NOMO-1 (cell line): ENCODE measurements at regions not wholly inside any gene's neighbourhood (a gene's known extent, or its start where the extent isn't known, plus 50 kb on each side); places are given as distances from the start of the nearest gene placed in this dataset.
A peak's percentile ranks its signal among the peaks of the same experiment; 100 is the strongest.
"Not testable (repeated sequence)": the region's sequence is repeated elsewhere in the genome, so short reads cannot be mapped to it uniquely, and the experiment has no call there.

Experiments used
- DNase-seq, 2 experiments: peaks; one replicate each; lab custom pipeline; 2025; ENCODE audit not compliant: unreplicated experiment in 2 of 2; lab: John Stamatoyannopoulos, UW

DNA sequence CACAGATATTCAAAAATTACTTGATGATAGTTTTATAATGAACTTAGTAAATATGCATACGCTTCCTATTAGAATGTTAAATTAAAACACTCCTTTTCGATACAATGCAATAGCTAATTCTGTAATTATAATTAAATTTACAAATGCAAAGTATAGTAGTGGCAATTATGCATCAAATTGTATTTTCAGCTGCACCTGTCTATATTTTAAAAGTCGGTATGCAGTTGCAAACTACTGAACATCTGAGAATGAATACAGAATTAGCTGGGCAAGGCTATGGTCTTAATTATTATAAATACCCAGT lies 110.4 kb upstream of the ARHGAP42 start:
- no peak for DNase-seq

DNA sequence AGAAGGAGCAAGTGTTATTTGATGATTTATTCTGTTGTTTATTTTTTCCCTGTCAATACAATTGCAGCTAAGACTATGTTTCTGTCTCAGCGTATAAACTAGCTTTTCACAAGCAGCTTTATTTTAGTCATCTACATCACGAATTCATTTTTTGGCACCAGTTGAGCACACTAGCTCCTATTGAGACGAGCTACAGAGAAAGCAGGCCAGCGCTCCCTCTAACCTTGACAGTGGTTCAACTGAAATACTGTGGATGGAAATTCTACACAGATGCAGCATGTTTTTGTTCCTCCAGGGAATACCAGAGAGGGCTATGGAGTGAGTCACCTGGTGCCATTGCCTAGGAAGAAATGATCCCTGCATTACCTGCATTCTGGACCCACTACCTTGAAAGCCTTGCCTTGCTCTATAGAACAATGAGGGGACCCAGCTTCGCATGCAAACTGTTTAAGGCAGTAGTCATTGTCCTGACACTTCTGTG lies 108.2 kb upstream of the ARHGAP42 start:
- DNase-seq = no peak

DNA sequence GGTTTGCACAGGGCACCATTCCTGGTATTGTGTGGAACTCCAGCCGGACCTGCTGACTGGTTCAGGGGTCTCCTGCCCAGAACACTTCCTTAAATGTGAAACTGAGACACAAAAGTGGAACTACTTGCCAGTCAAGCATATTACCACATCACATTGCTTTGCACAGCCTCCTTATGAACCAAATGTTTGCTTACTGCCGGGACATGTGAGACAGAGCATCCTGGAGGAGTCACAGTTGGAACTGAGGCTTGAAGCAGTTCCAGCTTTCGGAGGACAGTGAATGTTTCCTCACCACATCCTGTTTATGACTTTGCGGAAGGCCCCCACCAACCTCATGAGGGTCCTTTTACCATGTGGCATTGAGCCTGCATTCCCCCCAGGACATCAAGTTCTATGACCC lies 105.8 kb upstream of the ARHGAP42 start:
- DNase-seq = peak in 1 of 2 experiments; percentile 65

DNA sequence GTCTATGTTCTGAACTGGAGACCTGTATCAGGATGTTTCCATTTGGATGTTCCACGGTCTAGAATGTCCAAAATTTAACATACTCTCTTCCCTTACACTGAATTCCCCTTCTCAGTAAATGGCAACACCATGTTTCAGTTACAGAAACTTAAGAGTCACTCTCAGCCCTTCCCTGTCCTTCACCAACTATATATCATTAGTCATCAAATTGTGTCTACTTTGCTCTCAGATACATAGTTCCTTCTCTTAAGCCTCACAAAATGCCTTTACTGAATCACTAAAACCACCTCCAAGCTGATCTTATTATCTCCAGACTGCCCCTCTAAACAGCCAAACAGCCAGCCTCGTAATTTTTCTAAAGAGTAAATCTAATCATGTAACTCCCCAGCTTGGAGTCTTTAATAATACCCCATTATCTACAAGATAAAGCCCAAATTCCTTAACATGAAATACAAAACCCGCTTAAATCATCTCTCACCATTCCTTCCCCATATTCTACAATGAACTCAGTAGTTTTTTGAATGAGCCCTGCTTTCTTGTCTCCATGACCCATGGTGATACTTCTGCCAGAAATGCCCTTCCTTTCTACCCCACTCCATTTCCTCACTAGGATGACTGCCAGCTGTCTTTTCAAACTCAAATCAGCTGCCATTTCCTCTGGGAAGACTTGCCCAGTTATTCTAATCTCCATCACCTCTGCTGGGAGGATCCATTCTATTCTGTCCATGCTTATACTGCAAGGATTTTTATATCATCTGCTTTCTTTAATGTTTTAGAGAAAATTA lies 102.7 kb upstream of the ARHGAP42 start:
- DNase-seq = no peak

DNA sequence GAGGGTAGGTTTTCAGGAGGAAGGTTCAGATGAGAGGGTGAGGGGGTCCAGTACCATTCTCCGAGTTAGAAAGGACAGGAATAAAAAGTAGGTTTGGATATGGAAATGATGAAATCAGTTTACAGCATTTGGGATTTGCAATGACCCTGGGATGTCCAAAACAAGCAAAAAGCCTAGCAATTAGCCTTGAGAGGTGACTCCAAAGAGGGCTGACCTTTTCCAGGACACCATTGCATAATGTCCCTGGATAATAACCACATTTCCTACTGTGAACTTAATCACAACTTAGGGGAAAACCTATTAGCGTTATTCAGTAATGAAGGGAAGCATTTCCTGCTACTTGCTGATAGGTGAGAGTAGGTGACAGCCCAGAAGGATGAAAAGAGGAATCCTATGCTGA lies 101.4 kb upstream of the ARHGAP42 start:
- DNase-seq = no peak

DNA sequence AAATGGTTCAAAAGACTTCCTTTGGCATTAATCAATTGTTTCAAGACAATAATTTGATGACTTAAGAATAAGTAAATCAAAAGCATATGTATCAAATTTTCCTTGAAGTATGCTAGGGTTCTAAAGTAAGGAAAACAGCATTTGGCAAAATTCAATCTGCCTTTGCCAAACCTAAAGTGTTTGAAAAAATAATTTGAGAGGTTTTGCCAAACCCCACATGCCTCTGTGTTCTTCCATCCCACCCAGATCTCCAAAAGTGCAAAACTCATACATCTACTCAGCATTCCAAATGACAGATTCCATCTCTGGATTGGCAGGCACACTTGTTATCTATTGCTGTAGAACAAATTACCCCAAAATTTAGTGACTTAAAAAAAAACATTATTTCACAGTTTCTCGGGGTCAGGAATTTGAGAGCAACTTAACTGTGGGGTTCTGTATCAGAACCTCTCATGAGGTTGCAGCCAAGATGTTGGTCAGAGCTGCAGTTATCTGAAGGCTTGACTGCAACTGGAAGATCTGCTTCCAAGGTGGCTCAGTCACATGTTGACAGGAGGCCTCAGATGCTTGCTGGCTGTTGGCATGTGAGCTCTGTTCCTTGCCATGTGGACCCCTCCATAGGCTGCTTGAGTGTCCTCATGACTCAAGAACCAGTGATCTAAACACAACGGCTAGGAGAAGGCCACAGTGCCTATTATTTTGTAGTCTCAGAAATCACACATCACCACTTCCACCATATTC lies 100.6 kb upstream of the ARHGAP42 start:
- no peak for DNase-seq

DNA sequence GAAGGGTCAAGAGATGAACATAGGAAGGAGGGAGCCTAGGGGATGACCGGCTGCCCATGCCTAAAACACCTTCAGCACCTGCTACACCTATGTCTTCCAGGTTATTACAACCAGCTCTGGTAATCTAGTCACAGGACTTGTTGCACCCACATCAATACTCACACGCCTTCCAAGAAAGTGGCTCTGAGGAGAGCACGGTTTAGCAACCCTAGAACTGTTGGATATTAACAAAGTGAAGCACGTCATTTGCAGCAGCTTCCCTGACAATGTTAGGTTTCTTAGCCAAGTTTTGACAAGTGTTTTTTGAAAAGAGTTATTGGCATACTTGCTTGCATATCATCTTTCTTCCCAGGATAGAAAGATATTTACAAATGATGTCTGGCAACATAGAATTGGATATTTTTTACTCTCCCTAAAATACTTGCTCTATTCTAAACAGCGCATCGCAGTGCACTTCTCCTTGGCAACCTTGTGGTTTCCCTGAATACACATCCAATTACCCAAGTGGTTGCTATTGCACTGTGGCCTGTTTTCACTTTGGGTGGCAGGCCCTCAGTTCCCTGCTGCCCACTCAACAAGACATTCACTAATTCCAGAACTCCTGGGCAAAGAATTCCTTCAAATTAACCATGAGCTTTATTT lies 94.3 kb upstream of the ARHGAP42 start:
- no peak for DNase-seq

DNA sequence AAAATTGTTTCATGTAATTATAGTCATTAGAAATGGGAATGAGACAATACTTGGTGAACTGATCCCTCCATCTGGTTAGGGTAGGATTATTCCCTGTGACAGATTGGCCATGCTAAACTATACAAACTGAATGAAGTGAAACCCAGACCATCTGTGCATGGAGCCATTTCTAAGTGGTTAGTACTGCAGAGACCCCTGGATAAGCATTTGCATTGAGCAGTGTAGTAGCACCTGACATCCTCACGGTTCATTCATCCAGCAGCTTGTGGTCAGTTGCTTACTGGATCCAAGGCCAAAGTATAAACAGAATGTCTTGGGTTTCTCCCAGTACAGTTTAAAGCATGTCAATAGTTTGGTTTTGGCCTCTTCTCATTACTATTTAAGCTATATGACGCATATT lies 93.8 kb upstream of the ARHGAP42 start:
- no peak for DNase-seq

DNA sequence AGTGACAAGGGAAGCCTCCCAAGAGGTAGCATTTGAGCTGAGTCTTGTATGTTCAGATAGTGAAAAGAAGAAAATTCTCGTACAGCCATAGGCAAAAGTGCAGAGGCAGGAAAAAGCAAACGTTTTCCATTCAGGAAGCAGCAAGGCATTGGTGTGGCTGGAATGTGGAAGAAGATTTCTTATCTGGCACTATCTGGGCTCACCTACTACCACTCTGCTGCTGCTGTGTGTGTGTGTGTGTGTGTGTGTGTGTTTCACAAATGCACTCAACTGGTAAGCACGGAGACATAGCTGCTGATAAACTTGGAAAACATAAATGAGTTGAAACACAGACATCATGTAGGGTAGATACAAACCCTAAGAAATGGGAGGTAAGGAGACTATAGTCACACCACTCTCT lies 92.8 kb upstream of the ARHGAP42 start:
- no peak for DNase-seq

DNA sequence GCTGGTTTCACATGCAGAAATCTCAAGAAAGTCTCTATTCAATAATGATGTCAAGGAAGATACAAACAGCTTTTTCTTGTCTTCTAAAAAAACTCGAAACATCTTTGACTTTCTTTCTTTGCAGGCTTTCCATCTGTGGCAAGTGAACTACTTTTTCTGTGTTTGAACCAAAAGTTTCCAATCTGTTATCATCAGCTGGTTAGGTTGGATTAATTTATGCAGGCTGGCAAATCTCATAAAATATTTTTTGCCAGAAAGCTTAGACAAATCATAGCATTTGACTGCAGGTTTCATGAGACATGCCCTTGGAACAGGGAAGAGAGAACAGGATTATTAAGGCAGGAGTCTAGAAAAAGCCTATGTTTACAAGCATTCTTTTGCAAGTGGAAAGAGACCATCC lies 86.1 kb upstream of the ARHGAP42 start:
- DNase-seq = no peak

DNA sequence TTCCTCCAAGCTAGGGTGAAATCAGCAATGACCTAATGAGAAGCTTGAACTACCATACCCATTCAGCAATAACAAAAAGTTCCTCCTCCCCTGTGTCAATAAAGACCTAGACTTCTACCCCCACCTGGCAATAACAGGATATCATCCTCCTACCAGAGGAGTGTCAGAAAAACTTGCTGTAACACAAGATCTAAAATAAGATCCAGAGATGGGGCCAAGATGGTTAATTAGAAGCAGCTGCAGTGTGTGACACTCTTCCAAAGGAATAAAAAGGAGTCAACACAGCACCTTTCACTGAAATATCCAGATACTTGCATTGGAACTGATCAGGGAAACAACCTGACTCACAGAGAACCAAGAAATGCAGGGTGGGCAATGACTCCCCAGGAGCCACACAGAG lies 84.4 kb upstream of the ARHGAP42 start:
- DNase-seq = no peak

DNA sequence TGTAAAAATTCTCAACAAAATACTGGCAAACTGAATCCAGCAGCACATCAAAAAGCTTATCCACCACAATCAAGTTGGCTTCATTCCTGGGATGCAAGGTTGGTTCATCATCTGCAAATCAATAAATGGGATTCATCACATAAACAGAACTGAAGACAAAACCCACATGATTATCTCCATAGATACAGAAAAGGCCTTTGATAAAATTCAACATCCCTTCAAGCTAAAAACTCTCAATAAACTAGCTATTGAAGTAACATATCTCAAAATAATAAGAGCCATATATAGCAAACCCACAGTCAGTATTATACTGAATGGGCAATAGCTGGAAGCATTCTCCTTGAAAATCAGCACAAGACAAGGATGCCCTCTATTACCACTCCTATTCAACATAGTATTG lies 79.3 kb upstream of the ARHGAP42 start:
- not testable (repeated sequence) for DNase-seq

DNA sequence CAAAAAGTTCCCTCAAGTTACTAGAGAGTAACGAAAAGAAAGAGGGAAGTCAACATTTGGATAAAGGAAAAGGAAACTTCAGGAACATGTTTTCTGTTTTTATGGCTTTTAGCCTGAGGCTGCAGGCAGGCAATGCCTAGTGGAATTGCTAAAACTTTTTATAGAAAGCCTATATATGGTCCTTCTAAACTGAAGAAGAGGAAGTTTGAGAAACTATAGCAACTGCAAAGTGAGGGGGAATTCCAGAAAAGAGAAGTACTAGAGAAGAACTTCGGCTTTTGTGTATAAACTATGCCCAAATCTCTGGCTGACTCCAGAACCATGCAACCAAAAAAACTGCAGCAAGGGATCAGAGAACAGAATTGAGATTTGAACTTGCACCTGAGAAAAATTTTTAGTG lies 74.3 kb upstream of the ARHGAP42 start:
- DNase-seq = peak; percentile 50 to 82

DNA sequence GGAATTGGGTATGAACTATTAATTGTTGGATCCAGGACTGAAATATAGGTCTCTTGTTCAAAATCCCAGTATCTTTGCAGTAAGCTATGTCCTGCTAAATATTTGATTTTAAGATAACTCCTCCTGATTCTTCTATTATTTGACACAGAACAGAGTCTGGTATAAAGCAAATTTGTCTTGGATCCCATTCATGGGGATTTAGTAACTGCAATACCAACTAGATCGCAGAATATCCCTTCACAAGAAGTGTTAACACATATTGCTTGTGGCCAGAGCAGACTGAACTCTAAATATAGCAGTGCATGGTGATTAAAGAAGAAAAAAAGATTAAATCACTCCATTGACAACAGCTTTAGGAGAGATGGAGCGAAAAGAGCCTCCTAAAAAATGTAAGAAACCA lies 68.2 kb upstream of the ARHGAP42 start:
- no peak for DNase-seq

DNA sequence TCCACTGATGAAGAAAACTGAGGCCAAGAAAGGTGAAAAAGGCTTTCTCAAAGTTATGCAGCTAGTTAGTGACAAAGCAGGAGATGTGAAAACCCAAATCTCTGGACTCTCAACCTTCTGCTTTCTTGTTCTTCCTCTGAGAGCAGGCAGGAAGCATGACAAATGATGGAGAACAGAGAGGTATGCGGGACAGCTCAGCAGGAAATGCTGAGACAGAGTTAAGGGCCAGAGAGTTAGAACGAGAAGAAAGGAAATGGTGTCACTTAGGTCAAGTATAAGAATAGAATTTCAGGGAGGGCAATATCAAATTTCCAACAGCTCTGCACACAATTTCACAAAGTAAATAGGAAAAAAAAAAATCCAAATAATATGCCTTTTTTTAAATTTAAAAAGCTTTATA lies 67.6 kb upstream of the ARHGAP42 start:
- DNase-seq = no peak

DNA sequence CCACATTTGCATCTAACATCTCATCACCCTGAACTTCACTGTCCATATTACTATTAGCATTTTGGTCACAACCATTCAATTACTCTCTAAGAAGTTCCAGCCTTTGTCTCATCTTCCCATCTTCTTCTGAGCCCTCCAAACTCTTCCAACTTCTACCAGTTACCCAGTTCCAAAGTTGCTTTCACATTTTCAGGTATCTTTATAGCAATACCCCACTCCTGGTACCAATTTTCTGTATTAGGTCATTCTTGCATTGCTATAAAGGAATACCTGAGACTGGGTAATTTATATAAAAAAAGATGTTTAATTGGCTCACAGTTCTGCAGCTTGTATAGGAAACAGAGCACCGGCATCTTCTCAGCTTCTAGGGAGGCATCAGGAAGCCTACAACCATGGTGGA lies 64.7 kb upstream of the ARHGAP42 start:
- DNase-seq = no peak

DNA sequence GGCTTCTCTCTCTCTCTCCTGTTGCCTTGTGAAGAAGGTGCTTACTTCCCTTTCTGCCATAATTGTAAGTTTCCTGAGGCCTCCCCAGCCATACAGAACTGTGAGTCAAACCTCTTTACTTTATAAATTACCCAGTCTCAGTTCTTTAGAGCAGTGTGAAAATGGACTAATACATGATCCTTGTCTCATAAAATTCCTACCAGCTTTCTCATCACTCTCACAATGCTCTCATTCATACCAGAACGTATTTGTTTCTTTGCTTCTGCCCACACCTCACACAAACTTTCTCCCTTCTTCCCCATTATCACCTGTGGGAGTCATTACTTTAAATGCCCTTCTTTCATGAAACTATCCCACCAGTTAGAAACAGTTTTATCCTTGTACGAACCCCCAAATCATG lies 62.7 kb upstream of the ARHGAP42 start:
- DNase-seq = no peak

DNA sequence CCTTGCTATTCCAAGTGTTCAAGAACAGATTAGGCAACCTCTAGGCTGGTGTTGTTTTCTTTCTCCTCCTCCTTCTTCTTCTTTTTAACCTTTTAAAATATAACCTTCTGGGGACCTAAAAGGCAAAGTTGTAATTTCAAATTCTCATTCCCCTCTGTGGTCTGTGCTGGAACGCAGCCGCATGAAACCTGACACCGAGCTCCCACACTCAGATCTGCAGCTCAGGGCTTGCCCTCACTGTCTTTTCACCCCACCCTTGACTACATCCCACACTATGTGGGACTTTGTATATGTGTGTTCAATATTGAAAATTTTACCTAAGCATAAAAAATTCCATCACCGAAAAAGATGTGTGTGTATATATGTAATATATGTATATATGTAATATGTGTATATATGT lies 62.0 kb upstream of the ARHGAP42 start:
- DNase-seq = no peak

DNA sequence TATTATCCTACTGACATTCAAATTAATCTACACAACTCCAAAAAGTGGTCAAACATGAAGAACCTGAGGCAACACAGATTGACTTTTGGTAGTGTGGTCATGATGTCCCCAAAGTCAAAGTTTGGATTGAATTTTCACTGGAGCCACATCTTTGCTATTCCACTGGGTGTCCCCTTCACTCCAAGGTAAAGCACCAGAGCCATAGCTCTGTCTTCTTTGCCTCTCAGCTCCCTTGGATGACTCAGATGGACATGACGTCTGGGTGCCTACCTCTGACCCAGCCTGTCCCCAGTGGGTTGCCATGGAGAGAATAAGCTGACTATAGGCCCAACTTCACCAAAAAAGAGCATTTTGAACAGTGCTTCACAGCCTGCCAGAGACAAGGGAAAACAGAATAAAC lies 57.4 kb upstream of the ARHGAP42 start:
- no peak for DNase-seq

DNA sequence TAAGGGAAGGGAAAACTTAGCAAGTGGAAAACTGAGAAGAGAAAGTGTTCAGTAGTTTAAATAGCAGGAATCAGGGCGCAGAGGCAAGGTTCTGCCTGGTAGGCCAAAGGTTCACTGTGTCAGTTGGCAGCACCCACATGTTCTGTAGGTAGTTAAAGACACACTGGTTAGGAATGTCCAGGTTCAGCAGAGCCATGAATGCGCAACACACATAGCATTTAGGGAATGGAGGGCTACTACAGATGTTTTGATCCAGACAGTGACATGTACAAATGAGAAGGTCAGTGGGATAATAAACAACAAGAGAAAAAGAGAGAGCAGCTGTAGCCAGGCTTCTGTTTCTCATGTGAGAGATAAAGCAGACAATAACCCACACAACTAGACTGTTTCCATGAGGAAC lies 56.2 kb upstream of the ARHGAP42 start:
- DNase-seq = no peak

DNA sequence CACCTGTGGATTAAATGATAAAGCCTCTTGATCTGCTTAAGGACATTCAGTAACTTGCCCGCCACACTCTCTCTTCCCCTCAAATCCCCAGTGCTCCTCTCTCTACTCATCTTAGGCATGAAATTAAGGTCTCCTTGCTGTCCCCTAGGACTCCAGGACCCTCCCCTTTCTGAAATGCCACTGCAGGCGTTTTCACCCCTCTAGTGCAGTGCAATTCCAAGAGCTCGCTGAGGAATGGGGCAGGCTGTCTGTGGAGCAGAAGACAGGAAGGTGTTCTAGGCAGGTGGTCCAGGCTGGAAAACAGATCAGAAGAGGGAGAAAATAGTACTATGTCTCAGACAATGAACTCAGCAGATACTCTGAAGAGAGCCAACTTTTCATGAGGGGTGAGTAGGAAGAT lies 55.8 kb upstream of the ARHGAP42 start:
- DNase-seq = no peak

DNA sequence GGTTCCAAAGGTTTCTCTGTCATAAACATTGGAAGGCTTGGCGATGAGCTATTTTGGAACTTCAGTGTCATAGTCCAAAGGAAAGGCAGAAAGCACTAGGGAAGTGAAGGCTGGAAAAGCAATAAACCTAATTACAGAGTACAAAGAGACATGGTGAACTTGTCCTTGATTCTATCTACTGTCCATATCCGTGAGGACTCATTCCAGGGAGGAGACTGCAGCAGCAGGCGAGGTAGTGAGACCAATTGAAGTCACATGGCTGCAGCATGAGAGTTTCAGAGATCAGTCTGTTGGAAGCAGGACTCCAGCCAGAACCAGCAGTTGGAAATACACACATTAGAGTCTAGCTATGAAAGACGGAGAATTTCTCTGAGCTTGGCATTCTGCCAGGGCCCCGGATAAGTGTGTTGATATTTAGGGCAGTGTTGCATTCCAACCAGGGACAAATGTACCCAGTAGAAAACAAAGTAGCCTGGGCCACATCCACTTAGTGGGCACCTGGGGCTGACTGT lies 54.1 kb upstream of the ARHGAP42 start:
- DNase-seq = no peak
